ENCODE measurements at regions not wholly inside any gene's neighbourhood (a gene's known extent, or its start where the extent isn't known, plus 50 kb on each side); places are given as distances from the start of the nearest gene placed in this dataset.

DNA sequence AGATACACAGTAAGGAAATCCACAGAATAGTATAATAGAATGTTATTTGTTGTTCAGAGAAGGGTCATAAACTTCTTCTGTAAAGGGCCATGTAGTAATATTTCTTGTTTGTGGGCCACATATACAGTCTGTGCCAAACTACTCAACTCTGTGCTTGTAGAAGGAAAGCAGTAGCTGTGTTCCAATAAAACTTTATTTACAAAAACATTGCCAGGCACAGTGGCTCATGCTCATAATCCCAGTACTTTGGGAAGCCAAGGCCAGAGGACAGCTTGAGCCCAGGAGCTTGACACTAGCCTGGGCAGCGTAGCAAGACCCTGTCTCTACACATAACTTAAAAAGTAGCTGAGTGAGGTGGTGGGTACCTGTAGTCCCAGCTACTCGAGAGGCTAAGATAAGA lies 612.8 kb upstream of the PSMD7 start:
- ATAC-seq (no peak), DNase-seq (no peak)

DNA sequence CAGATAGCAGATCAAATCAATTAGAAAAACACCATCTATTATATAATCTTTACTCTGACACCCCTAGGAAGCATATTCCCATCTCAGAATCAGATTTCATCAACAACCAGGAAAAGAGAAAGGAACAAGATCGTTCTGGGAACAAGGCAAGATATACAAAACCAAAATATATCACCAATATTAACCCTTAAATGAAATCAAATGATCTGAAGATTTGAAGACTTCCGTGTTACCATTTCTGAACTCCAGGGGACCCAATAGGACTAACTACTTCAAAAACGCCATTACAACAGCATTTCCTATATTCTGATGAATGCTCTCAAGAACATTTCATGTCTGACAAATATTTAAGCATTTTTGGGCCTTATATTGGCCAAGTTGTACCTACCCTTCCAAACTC lies 624.2 kb upstream of the ZFHX3 start:
- ATAC-seq (no peak), DNase-seq (no peak)

DNA sequence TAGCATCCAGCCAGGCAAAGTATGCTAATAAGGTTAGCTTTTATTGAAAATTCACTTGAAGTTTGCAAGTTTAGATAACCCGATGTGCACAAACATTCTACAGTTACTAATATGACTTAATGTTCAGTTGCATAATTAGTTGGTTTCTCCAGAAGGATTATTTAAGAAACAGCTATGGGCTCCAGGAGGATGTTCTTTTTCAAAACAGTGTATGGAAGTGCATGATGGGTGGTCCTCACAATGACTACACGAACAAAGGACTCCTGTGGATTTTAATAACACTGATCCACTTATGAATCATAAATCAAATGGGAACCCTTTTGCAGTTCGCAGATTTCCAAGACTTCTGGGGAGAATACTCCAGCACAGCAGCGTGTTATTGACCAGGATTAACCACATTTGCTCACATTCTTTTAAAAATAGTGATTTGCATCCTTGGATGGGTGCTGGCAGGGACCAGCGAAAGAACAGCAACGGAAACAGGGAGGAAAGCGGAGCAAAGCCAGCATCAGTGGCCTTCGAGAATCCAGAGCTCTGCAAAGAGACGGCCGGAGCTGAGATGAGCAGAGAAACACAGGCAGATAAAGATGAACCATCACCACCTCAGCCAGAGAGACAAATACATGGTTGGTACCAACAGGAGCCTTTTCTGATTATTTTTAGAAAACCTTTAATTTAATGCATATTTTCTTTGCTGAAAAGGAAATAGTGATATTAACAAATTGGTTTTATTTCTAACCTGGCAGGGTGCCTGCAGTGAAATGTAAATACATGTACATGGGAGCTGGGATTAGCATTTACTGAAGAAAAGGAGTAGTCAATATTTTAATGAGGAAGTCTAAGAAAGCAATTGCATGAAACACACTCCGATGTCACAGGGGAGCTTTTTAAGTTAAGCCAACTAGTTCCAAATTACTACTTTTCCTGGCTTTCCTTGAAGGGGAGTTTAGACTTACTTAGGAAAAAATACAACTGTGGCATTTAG lies 623.2 kb upstream of the ZFHX3 start:
- DNase-seq (no peak), ATAC-seq (no peak)

DNA sequence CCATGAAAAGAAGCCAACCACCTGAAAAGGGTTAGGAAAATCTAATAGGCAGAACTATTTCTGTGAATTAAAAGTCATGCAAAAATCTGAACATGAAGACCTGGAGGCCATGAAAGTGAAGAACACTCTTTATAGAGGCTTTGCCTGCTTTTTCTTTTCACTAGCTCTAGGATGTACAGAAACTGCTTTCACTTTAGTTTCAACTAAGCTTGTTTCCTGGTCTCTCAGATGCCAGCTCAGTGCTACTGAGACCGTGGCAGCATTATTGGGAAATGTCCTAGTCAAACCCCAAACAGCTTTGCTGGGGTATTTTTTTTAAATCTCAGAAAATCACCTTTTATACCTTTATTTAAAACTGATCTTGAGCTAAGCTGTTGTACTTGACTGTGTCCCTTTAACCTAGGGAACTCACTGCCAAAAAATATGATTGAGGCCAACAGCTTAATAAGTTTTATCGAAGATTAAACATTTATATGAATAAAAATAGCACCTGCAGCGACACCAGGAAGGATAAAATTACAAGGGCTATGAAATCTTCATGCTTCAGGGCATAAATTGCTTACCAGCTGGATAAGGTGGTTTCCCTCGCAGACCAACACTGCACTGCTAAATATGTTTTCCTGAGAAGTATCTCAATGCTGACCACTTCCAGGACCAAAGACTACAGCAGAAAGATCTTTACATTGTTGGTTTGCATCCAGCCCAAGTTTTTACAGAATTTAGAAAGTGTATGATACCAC lies 621.8 kb upstream of the ZFHX3 start:
- no peak for ATAC-seq
- no peak for DNase-seq

DNA sequence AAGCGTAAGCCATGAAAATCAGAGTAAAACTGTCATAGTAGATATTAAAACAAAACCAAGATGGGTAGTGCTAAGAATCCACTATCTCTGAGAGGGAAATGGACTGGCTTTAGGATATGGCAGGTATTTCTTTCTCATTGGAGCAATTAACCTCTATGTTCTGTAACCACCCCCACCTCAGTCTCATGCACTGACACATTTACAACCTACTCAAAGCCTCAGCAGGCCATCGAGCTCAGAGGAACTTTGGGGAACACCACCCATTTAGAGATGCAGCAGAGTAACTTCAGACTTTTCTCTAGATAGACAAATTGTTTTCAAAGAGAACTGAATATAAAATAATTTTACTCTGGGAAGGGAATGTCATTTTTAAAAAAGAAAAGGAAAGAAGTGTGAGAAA lies 615.8 kb upstream of the ZFHX3 start:
- no peak for ATAC-seq
- no peak for DNase-seq

DNA sequence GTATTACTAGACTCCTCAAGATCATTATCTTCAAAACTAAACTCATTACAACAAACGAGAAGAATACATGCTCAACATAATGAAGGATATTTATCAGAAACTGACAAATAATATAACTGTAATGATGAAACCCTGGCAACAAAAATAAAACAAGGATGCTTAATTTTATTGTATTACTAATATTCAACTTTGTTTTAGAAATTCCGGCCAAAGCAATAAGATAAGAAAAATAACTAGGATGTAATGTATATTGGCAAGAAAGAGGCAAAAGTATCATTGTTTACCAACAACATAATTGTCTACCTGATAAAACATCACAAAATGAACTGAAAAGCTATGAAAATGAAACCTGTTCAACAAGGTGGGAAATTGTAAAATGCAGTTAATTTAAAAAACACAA lies 588.3 kb upstream of the ZFHX3 start:
- ATAC-seq (no peak), DNase-seq (no peak)

DNA sequence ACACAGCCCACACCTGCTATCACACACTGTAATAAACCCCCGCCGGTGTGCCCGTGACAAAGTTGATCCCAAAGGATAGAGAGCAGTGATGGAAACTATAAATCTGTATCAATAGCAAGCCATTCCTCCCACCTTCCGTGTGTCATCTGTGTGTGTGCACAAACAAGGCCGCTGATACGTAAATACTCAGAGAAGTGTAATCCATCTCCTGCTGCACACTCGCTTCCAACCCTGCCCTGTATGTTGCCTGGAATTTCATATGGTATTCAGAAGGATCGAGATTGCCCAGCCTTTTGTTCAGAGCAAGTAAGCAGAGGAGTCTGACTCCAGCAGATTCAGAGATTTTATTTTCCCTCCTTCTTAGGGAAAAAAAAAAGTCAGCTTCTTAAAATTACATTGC lies 581.1 kb upstream of the ZFHX3 start:
- DNase-seq, result no peak

DNA sequence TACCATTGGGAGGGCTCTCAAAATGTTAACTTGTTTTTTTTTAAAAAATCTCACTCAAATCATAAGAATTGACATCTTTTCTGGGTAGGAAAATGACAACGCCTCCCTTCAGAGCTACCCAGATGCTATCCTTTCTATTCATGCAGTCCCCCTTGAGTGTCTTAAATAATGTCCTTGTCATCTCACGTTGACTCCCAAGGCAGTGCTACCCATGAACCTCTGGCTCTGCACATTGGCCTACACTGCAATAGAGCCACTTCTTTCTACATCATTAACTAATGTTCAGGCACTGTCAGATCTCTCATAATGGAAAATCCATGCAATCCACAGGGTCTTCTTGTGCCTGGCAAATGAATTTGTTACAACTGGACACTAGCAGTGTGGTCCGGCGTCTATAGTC lies 569.8 kb upstream of the ZFHX3 start:
- ATAC-seq, result no peak

More for the DNA sequence above, 581.1 kb upstream of the ZFHX3 start:
- no peak for ATAC-seq

DNA sequence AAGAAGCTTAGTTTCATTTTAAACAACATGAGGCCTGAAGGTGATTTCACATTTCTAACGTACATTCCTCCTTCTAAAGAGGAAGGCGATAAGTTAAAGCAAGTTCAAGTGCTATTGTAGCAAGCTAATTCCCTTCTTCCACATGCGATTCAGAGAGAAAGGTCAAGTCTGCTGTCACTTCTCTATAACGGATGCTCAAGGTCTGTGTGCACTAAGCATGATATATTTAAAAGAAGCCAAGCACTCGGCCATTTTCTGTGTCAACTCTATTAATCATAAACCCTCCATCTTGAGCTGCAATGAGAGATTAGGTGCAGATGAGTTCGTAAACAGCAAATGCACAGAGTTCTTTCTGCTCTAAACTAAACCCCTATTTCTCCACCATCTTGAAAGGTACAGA lies 568.8 kb upstream of the ZFHX3 start:
- DNase-seq (no peak), ATAC-seq (no peak)

More for the DNA sequence above, 569.8 kb upstream of the ZFHX3 start:
- no peak for DNase-seq

DNA sequence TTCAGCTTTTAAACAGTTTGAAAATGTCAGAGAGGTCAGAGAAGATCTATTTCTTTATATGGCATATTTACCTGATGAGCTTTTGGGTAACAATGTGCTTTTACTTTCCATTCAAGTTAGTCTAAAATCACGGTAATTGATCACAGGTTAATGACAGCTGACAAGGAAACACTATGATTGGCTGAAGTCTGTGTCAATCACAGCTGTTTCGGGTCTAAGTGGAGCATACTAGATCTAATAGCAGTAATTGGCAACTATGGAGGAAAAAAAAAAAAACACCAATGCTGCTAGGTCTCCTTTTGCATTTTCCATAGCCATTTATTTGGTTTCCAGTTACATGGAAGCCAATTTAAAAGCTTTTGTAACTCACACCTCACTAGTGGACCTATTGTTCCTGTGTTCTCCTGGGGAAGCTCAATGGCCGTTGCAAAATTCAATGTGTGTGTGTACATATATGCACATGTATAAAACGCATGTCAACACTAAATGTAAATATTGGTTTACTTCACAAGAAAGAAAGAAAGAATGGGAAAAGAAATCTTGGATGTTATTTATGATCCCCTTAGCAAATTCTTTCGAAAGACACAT lies 568.3 kb upstream of the ZFHX3 start:
- DNase-seq (no peak), ATAC-seq (no peak)

DNA sequence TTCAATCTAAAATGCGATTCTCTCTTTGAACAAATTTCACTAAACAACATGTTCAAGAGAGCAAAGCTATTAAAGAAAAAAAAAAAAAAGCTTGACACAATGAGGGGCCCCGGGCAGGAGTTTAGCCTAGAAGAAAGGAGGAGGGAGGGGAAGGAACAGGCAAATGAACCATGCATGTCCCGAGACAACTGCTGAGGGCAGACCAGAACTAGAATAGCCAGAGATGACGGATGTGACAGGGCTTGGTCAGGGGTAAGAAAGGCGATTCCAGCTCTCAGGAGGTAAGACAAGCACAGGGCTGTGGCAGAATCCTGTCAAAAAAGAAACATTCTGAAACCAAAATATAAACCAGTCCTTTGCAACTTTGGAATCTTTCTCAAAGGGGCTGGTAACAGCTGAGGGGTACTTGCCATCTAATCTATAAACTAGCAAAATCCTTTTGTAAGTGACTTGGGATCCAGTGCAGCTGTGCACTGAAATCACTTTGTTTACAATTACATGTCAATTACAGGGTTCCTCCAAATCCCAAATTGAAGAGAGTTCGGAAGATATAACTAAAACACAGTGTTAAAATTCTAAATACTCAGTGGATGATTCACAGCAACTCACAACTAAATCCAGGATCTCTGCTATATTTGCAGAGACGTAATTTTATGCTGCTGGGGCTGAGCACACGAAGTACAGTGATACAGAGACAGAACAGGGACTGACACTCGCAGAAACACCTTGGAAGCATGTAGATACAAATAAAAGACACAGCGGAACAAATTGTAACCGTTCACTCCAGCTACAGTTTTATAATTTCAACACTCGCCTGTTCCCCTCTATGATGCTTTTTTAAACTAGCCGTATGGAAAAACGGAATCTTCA lies 567.4 kb upstream of the ZFHX3 start:
- ATAC-seq (no peak), DNase-seq (no peak)

DNA sequence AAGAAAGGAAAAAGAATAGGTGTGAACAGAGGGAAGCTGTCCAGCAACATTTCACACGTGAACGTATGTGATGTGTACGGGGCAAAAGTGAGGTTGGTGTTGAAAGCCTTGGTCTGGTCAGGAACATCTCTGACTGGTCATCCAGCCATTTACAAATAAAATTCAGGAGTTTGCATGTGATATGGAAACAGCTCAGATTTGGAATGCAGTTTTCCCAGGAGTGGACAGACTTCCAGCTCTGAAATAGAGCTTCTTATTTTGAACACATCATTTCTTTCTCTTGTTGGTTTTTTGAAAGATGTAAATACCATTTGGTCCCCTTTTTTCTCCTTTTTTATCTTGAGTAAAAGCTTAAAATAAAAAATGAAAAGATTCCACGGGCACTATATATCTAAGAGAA lies 566.2 kb upstream of the ZFHX3 start:
- no peak for DNase-seq
- no peak for ATAC-seq

DNA sequence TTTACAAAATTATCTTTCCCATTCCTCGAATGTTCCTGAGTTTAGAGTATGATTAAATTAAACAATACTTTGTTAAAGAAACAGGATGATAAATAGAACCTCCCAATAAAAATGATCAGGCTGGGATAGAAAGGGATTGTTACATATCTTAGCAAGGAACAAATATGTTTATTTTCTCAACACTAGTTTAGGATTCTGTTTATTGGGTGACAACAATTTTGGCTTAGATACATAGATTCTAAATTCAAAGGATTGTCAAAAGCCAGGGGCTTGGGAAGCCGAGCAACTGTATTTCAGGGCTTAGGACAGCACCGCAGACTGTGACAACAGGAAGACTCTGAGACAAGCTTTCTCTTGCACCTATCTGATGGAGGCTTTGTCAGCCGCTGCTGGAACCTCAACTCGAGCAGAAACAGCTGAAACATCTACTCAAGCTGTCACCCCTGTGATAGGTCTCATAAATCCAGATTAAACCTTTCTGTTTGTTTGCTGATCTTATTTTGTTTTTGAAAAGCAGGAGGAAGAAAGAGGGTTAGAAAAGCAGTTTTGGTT lies 562.8 kb upstream of the ZFHX3 start:
- no peak for DNase-seq
- no peak for ATAC-seq

DNA sequence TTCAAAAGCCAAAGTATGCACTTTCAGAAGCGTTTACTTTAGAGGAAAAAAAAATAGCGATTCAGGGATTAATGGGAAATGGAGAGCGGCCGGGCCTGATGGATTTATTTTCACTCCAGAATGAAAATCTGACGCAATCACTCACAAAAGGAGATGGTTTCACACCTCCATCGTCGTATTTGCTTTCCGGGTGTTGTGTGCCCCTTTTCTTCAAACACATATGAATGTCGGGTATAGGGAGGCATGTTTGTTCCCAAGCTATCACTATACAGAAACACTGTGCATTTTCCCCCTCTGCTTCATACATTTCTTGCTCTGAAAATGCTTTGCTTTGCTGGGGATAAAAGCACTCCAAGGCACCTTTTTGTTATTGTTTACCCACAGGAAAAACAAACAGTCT lies 562.2 kb upstream of the ZFHX3 start:
- no peak for ATAC-seq
- no peak for DNase-seq

DNA sequence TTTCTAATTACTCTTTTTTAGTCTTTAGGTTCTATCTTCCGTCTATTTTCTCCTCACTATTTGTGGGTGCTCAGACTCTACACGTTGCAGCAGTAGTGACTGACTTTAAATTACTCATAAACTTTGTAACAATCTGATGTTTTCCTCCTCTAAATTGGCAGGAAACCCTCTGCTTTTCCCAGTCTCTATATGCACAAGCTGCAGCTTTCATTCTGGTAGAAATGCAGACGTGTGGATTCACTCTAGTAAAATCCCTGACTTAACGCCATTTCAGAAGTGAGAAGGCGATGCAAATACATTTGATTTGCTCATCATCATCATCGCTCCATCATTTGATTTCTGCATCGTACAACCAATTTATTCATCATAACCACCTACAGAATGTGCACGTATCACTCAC lies 561.0 kb upstream of the ZFHX3 start:
- no peak for ATAC-seq
- no peak for DNase-seq

DNA sequence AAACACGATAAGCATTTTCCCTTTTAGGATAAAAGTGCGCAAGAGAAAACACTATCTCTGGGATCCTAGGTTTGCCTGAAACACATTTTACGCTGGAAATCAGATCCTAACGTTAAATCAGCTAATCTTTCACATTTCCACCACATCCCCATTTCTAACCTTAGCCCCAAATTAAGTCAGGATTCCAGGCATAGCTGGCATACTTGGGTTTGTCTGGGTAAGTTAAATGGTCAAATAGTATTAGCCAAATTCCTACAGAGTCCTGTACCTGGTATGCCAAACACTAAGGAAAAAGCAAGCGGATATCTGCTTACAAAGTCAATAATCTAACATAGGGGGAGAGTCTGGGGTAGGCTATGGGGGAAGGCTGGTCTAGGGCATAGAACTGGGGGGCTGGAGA lies 557.4 kb upstream of the ZFHX3 start:
- ATAC-seq (no peak), DNase-seq (no peak)

DNA sequence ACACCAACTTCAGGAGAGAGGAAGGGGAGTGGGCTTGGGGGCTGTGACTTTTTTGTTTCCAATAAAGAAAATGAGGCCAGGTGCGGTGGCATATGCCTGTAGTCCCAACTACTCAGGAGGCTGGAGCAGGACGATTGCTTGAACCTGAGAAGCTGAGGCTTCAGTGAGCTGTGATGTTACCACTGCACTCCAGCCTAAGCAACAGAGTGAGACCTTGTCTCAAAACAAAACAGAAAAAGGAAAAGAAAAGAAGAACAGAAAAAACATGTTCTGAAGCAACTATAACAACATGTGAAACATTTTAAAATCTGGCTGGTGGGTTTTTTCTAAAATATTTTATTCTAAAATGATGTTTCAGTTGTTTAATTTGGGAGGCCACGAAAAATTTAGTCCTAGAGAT lies 554.0 kb upstream of the ZFHX3 start:
- ATAC-seq (no peak), DNase-seq (no peak)

DNA sequence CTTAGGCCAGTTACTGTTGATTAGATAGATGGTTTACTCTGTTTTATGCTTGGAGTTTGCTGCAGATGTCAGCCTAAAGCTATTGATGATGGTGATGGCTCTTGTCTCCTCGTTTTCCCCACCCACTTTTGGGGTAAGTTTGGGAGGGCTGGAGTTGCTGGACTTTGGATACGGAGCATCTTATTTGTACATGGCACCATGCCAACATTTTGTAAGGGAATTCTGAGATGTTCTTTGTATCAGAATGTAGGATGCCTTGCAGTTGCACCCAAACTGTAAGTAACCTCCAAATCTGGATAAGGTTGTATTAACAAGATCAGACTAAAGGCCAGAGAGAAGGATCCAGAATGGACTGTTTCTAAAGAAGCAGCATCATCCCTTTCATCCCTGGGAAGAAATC lies 551.9 kb upstream of the ZFHX3 start:
- DNase-seq (no peak), ATAC-seq (no peak)

DNA sequence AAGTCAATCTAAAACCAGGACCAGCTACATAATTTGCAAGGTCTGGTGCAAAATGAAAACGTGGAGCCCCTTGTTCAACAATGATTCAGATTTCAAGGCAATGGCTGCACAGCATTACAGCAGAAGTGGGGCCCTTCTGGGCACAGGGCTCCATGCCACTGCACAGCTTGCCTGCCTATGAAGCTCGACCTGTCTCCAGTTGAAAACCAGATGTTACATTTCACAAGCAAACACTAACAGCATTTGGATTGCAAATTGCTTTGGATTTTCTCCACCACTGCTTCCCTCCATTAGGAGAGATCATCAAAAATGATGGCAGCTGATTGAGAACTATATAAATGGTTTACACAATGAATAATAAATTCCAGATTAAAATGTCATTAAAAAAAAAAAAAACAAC lies 551.4 kb upstream of the ZFHX3 start:
- ATAC-seq, result no peak
- DNase-seq, result no peak

DNA sequence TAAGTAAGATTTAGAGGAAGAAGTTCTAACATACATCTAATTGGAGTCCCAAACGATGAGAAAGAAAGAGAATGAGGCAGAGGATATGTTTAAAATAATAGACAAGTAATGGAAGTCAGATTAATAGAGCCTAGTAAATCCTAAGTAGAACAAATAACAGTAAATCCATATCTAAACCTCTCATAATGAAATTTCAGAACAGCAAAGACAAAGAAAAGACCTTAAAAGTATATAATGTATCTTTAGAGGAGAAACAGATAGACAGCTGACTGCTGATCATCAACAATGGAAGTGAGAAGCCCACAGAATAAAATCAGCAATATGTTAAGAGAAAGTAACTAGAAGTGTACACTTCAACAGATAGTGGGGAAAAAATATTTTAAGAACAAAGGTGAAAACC lies 536.2 kb upstream of the ZFHX3 start:
- ATAC-seq (no peak), DNase-seq (no peak)

DNA sequence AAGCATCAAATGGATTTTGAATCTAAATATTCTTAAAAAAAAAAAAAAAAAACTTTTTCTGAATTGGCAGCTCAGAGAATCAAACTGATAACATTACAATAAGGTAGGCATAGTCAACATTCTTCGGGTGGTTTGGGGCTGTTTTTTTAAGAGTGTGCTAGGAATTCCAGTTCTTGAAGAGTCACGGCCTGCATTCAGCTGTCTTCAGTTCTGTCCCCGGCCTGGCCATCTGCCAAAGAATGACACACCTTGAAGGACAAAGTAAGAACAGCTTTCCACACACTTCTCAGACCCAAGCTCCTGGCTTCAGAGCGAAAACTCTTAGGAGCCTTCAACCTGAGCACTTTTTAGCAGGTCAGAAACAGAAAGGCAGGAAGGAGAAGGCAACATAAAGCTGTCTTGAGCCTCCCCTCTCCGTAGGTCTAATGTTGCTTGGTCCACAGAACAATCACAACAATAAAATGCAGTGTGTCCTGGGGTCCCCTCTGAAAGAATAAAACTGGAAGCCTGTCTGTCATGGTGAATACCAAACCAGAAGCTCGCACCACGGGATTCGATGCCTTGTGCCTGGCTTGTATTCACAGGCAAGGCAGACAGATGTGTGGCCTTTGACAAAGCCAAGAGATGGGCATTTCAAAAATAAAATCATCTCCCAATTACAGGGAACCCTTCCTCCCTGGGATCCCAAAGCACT lies 524.4 kb upstream of the ZFHX3 start:
- DNase-seq (no peak), ATAC-seq (no peak)
